SKM-1 (cell line): ENCODE measurements at regions not wholly inside any gene's neighbourhood (a gene's known extent, or its start where the extent isn't known, plus 50 kb on each side); places are given as distances from the start of the nearest gene placed in this dataset.

Source experiments
- DNase-seq: peaks from one replicate; lab custom pipeline; 2025; ENCODE audit not compliant: unreplicated experiment; lab: John Stamatoyannopoulos, UW

- DNase-seq, result no peak
These were observed 383.5 kb downstream of the ARHGEF28 start for GRCh38 chr5:74009502-74009901.

- DNase-seq, result no peak
These were observed 381.2 kb downstream of the ARHGEF28 start for GRCh38 chr5:74007193-74007592.

DNA sequence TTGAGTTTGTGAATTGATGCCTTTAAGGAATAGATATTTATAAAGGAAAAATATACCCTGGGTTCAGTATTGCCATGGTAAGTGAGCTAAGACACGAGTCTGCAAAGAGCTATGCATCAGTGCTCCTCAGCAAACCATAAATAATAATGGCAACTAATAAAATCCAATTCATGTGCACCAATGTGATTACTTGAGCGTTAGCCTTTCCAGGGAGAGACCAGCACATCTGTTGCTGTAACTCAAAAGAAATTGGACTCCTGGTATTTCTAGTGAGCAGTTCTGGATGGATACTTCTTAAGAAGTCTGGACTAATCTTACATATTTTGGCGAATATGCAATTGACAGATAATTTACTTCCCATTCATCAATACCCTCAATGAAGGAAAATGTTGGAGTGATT is 373.3 kb downstream of the ARHGEF28 start:
- no peak for DNase-seq

DNA sequence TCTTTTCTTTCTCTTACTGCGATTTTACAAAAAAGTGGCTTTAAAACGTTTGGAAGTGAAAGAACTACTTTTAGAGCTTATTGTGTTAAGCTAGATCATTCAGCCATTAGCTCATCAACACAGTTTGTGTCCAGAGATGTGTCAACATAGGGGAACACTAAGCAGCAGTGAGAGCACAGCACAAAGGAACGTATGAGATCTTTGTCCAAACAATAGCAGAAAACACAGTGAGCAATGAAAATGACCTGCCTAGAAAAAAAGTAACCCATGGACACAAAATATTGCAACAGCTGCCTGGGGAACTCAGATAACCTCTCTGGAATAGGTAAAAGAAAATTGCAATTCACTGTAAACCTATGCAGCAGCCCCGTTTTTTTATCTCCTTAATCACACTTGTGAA is 372.5 kb downstream of the ARHGEF28 start:
- DNase-seq, result no peak

- DNase-seq, result no peak
These were observed 372.0 kb downstream of the ARHGEF28 start for GRCh38 chr5:73997960-73998359.

DNA sequence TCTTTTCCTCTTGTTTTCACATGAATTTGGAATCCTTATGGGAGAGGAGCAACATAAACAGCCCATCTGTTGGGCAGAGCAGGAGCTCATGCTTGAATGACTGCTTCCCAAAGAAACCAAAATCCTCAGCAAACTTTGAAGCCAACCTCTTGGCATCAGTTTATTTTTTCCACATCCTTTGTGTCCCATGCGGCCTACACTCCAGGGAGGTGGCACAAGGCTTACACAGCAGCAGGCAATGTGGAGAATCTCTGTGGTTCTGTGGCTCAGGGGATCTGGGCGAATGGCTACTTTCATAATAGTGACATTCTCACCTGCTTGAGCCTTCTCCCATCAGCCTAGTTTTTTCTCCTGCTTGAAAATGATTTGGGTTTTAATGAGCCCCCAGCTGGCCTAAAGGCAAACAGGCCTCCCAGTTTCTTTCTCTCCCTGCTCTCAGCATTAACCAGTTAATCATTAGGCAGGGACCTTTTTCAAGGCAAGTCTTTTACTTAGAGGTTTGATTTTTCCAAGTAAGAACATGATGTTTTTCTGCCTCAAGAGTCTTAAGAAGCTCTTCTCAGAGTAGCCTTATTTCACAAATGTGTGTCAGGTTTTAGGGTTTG is 370.3 kb downstream of the ARHGEF28 start:
- DNase-seq, result no peak

GRCh38 chr5:73994963-73995362 is 369.0 kb downstream of the ARHGEF28 start:
- no peak for DNase-seq
